ENCODE measurements at regions not wholly inside any gene's neighbourhood (a gene's known extent, or its start where the extent isn't known, plus 50 kb on each side); places are given as distances from the start of the nearest gene placed in this dataset.
"Not testable (repeated sequence)": the region's sequence is repeated elsewhere in the genome, so short reads cannot be mapped to it uniquely, and the experiment has no call there.

DNA sequence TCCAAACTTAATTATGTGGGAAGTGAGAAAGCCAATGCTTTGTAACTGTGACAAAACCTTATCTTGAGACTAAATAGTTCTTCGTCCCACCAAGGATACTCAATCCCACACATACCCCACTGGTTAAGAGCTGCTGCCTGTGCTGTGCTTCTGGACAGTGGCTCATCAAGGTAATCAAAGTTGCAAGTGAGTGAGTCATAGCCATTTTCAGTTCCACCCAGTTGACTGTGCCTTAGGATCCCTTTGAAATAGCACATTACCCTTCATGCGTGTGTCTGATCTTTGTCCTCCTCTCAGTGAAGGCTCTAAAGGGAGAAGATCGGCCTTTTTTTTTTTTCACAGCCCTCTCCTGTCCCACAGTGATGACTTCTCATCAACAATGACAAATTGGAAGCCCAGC lies 706.0 kb upstream of the AUTS2 start:
- H3K27me3 ChIP-seq (ENCODE audit: control insufficient read depth, insufficient read depth, low read length) = no peaks in the 10 kb centered on the region
- TF ChIP-seq, protein P1, sequence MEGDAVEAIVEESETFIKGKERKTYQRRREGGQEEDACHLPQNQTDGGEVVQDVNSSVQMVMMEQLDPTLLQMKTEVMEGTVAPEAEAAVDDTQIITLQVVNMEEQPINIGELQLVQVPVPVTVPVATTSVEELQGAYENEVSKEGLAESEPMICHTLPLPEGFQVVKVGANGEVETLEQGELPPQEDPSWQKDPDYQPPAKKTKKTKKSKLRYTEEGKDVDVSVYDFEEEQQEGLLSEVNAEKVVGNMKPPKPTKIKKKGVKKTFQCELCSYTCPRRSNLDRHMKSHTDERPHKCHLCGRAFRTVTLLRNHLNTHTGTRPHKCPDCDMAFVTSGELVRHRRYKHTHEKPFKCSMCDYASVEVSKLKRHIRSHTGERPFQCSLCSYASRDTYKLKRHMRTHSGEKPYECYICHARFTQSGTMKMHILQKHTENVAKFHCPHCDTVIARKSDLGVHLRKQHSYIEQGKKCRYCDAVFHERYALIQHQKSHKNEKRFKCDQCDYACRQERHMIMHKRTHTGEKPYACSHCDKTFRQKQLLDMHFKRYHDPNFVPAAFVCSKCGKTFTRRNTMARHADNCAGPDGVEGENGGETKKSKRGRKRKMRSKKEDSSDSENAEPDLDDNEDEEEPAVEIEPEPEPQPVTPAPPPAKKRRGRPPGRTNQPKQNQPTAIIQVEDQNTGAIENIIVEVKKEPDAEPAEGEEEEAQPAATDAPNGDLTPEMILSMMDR (IDR thresholded peaks at IDR 0.05; ENCODE audit: insufficient read depth, low read length, poor library complexity, severe bottlenecking) = no peak
- H3K4me3 ChIP-seq (ENCODE audit: low read depth, low read length) = no peak overlapping the region
- H3K36me3 ChIP-seq (ENCODE audit: control insufficient read depth, insufficient read depth, low read length) = no peaks in the 10 kb centered on the region
- DNase-seq (ENCODE audit: low read depth) = peak; percentile 65

DNA sequence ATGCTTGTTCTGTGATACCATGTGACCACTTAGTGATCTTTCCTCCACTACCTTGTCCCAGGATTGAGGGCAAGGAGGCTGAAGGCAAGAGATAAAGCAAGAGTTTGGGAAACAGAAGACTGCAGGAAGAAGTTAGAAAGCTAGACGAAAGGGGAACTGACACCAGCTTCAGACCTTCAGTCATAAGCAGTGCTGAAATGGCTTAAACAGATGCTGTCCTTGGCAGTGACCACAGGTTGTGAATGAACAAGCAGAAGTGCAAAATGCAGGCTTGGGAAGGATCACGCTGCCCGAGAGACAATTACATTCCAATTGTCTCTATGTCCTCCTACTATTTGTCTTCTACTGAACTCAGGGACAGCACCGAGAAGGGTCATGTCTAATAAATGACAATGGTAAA lies 704.9 kb upstream of the AUTS2 start:
- no peaks in the 10 kb centered on the region for H3K27me3 ChIP-seq (ENCODE audit: control insufficient read depth, insufficient read depth, low read length)
- H3K4me3 ChIP-seq (ENCODE audit: low read depth, low read length) = no peak overlapping the region
- TF ChIP-seq, protein P1 (IDR thresholded peaks at IDR 0.05; ENCODE audit: insufficient read depth, low read length, poor library complexity, severe bottlenecking) = no peak
- no peak for DNase-seq (ENCODE audit: low read depth)
- no peaks in the 10 kb centered on the region for H3K36me3 ChIP-seq (ENCODE audit: control insufficient read depth, insufficient read depth, low read length)

DNA sequence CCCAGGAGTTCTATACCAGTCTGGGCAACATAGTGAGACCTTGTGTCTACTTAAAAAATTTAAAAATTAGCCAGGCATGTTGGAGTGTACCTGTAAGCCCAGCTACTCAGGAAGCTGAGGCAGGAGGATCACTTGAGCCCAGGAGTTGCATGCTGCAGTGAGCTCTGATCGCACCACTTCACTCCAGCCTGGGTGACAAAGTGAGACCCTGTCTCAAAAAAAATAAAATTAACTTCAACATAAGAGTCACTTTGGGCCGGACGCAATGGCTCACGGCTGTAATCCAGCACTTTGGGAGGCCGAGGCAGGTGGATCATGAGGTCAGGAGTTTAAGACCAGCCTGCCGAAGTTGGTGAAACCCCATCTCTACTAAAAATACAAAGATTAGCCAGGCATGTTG lies 699.1 kb upstream of the AUTS2 start:
- DNase-seq (ENCODE audit: low read depth); H3K27me3 ChIP-seq (ENCODE audit: control insufficient read depth, insufficient read depth, low read length); H3K36me3 ChIP-seq (ENCODE audit: control insufficient read depth, insufficient read depth, low read length); H3K4me3 ChIP-seq (ENCODE audit: low read depth, low read length): not testable (repeated sequence)

DNA sequence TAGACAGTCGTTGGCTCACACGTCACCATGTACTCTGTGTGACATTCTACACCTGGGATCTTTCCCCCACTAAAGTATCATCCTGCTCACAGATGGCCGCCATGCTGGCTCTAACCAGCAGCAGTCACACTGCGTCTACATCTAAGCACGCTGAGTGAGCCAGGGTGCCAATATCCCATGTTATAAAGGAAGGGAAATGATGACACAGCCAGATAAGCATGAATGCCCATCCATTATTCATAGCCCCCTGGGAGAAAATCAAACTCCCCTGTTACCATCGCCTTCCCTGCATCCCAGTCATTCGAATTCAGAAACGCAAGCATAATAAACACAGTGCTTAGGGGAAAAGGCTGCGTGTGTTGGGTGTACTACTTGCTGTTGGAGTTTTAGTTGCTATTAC lies 698.2 kb upstream of the AUTS2 start:
- H3K27me3 ChIP-seq (ENCODE audit: control insufficient read depth, insufficient read depth, low read length) = no peaks in the 10 kb centered on the region
- DNase-seq (ENCODE audit: low read depth) = no peak
- TF ChIP-seq, protein P1 (IDR thresholded peaks at IDR 0.05; ENCODE audit: insufficient read depth, low read length, poor library complexity, severe bottlenecking) = no peak
- no peak overlapping the region for H3K4me3 ChIP-seq (ENCODE audit: low read depth, low read length)
- no peaks in the 10 kb centered on the region for H3K36me3 ChIP-seq (ENCODE audit: control insufficient read depth, insufficient read depth, low read length)

DNA sequence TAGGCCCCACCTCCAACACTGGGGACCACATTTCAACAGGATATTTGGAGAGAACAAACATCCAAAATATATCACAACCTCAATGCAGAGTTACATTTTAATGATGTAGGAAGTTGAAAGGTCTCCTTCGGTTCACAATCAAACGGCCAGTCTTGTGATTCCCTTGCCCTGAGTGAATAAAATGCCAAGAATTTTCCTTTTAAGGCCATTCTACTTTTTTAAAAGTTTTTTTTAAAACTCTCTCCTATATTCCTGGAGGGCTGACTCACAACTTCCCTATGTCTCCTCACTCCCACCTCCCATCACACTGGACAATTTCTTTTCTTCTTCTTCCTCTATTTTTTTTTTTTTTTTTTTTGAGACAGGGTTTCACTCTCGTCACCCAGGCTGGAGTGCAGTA lies 693.6 kb upstream of the AUTS2 start:
- H3K27me3 ChIP-seq (ENCODE audit: control insufficient read depth, insufficient read depth, low read length) = no peaks in the 10 kb centered on the region
- no peak overlapping the region for H3K4me3 ChIP-seq (ENCODE audit: low read depth, low read length)
- H3K36me3 ChIP-seq (ENCODE audit: control insufficient read depth, insufficient read depth, low read length) = no peaks in the 10 kb centered on the region
- no peak for DNase-seq (ENCODE audit: low read depth)
- TF ChIP-seq, protein P1 (IDR thresholded peaks at IDR 0.05; ENCODE audit: insufficient read depth, low read length, poor library complexity, severe bottlenecking) = no peak

DNA sequence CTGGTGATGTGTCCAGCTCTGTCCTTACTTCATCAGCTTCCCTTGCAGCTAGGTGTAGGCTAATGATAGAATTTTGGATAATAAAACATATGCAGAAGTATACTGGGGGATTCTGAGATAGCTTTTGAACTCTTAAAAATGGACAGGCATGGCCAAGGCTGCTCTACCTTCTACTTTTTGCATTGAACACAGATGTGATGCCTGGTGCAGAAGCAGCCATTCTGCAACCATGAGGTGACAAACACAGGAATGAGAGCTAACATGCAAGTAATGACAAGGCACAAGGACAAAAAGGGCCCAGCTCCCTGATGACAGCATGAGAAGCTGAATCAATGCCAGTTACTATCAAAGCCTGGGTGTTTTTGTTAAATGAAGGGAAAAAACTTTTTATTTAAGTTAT lies 686.5 kb upstream of the AUTS2 start:
- TF ChIP-seq, protein P1 (IDR thresholded peaks at IDR 0.05; ENCODE audit: insufficient read depth, low read length, poor library complexity, severe bottlenecking) = no peak
- Histone ChIP-seq H3K36me3 (ENCODE audit: control insufficient read depth, insufficient read depth, low read length) (no peaks in the 10 kb centered on the region), H3K27me3 (ENCODE audit: control insufficient read depth, insufficient read depth, low read length) (no peaks in the 10 kb centered on the region), H3K4me3 (ENCODE audit: low read depth, low read length) (no peak overlapping the region)
- no peak for DNase-seq (ENCODE audit: low read depth)
